Jurkat, Clone E6-1 (cell line): ENCODE measurements at regions not wholly inside any gene's neighbourhood (a gene's known extent, or its start where the extent isn't known, plus 50 kb on each side); places are given as distances from the start of the nearest gene placed in this dataset.

Experiments
- DNase-seq: peaks from one replicate; pipeline ENCODE4 v3.0.0-alpha.2; 2011; ENCODE audit warnings: low read depth, low spot score
- H3K4me3 ChIP-seq: 2 replicates; pipeline ENCODE4 v1.5.1; 2011; ENCODE audit warnings: mild to moderate bottlenecking, low read length, control low read depth, moderate library complexity

GRCh38 chr1:218741852-218742251 lies 396.7 kb downstream of the TGFB2 start:
- no peak for DNase-seq
- no peak overlapping the region for H3K4me3 ChIP-seq

DNA sequence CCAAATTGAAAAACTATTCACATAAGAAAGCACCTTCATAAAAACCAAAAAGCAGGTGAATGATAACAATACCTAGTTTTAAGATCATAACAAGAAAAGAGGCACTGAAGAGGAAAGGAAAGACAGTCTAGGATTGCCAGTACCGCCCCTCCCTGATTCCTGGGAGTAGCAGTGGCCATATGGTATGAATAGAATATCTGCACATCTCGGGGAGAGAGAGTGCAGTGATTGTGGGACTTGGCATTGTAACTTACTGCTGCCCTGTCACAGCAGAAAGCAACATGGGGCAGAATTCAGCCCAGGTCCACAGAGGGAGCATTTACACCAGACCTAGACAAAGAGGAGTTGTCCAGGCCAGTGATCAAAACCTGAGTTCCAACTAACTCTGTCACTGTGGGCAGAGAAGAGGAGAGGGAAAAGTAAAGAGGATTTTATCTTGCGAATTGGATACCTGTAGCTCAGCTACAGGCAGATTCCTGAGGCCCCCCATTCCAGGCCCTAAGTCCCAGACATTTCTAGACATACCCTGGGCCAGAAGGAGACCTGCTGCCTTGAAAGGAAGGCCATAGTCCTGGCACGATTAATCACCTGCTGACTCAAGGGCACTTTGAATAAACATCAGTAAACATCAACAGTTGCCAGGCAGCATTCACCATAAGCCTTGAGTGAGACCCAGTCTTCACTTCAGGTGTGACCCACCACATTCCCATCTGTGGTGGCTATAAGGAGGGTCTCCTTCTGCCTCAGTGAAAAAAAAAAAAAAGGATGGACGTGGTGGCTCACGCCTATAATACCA lies 397.5 kb downstream of the TGFB2 start:
- H3K4me3 ChIP-seq, result no peak overlapping the region
- DNase-seq, result no peak

DNA sequence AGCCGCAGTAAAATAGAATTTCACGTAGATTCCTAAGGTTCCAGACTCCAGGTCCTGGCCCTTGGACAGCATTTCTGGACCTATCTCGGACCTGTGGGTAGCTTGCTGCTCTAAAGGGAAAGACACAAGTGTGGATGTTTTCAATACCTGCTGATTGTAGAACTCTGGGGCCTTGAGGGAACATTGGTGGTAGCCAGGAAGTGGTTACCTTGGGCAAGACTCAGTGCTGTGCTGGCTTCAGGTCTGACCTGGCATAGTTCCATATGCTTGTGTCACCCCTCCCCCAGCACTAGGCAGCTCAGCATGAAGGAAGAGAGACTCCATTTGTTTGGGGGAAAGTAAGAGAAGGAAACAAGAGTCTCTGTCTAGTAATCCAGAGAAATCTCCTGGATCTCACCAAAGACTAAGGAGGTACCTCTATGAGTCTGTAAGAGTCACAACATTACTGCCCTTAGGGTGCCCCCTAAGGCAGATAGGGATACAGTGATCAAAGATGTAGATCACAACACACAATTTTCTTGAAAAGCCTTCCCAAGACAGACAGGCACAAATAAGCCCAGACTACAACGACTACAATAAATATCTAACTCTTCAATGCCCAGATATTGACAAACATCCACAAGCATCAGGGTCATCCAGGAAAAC lies 398.8 kb downstream of the TGFB2 start:
- H3K4me3 ChIP-seq, result no peak overlapping the region
- DNase-seq, result peak; percentile 45

GRCh38 chr1:218748071-218748470 lies 402.9 kb downstream of the TGFB2 start:
- DNase-seq, result no peak
- no peak overlapping the region for H3K4me3 ChIP-seq

DNA sequence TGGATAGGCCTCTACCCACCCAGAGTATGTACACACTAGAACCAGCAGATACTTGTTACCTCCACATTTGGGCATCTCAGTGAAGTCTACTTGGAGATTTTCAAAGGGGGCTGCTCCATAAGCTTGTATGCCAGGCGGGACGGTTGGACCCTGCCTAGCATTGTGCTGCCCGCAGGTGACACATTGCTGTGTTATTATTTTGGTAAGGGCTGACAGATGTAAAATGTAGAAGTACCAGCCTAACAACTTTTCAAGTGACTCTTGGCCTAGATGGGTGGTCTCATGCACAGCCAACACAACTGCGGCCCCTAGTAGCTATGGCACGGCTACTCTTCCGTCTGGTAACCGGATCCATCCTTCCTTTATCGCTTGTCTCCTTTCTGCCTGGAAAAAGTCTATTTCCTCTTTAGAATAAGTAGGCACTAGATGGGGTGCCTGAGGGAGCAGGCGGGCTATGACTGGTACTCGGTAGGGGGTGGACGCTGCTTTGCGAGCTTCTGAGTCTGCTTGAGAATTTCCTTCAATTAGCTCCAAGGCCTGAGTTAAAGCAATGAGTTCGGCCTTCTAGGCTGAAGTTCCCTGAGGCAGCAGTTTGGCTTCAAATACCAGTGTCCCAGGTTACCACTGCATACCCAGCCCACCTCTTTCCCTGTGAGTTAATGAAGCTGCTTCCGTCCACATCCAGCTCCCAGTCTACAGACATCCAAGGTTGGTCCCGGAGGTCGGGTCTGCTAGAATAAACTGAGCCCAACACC lies 405.3 kb downstream of the TGFB2 start:
- DNase-seq, result no peak
- H3K4me3 ChIP-seq, result no peak overlapping the region

- no peak for DNase-seq
- H3K4me3 ChIP-seq, result no peak overlapping the region
Measured at GRCh38 chr1:218751208-218751948, 406.2 kb downstream of the TGFB2 start.

DNA sequence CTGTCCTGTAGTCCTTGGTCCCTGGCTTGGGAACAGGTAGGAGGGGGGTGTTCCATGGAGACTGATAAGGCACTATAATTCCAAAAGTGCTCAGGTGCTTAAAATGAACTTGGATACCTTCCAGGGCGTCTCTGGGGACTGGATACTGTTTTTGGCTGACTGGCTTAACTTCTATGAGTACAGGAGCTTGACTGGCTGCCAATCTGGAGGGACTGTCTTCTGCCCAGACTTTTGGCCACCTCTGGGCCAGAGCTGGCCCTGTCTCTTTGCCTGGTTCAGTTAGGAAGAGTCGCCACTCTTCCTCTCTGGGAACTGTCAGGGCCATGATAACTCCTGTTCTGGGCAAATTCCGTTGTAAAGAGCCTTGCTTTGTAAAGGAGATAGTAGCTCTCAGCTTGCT lies 407.0 kb downstream of the TGFB2 start:
- no peak for DNase-seq
- no peak overlapping the region for H3K4me3 ChIP-seq

DNA sequence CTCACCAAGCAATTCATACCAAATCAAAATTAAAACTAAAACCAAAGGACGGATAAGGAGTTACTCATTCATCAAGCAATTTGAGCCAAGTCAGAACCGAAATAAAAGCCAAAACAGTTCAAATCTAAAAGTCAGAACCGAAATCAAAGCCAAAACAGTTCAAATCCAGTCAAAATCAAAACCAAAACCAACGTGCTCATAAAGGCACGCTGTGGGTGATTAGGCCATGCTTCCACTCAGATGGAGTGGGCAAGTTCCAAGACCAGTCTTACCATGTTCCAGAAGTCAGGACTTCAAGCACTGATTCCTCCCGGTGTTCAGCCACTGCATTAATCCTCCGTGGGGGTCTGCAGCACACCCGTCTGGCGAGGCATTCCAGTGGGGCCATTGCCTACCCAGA lies 409.3 kb downstream of the TGFB2 start:
- no peak for DNase-seq

DNA sequence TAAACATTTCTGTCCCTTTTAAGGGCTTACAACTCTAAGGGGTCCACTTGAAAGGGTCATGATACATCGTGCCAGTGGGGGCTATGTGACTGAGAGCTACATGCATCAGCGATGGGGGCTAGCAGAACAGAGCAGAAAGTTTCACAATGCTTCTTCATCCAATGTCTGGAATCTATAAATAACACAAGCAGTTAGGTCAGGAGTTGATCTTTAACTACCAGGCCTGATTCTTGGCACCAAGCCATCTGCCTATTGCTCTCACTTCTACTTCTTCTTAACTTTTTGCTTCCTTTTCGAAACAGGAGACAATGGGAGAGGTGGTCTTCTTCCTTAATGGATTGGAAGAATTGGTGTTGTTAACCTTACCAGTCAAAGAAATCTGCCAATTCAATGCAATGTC lies 410.0 kb downstream of the TGFB2 start:
- H3K4me3 ChIP-seq, result no peak overlapping the region
- DNase-seq, result no peak

More for the DNA sequence above, 409.3 kb downstream of the TGFB2 start:
- H3K4me3 ChIP-seq, result no peak overlapping the region

- no peak for DNase-seq
- H3K4me3 ChIP-seq, result no peak overlapping the region
Measured at GRCh38 chr1:218759795-218760194, 413.9 kb upstream of the LYPLAL1 start.

DNA sequence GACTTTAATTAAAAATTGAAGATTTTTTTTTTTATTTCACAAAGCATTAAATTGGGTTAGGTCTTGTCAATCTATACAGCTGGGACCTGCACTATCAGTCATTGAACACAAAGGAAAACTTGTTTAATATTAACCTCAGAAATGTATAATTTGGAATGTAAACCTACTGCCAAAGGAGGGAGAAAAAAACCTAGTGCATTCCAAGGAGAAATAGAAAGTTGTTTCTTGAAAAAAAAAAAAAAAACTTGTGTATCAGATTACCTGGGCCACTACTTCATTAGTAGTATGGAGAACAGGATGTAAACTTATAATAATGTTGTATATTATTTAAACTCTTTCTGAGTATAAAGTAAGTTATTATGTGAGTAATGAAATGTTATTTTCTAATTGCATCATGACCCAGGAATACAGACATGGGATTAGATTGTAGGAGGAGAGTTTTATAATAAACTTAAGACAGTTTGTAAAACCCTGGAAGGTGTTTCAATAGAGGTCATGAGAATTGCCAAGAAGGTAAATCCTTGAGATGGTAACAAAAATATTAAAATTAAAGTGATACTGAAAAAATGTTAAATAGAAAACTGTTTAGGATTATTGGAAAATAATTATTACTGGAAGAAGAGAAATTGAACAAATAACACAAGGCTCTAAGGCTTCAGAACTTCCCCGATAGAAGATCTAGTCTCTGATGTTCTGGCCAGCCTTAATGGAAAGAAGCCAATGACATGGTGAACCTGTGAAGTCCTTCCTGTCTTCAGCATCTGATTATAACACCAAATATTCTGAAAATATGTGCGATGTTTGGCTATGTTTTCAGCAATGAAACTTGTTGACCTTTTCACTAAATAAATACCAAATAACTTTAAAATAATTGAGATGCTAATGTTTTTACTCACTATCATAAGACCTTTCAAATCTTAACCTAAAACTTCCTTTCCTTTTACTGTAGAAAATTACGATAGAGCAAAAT lies 412.8 kb upstream of the LYPLAL1 start:
- DNase-seq, result no peak
- H3K4me3 ChIP-seq, result no peak overlapping the region

GRCh38 chr1:218763538-218763937 lies 410.1 kb upstream of the LYPLAL1 start:
- DNase-seq, result no peak
- H3K4me3 ChIP-seq, result no peak overlapping the region

DNA sequence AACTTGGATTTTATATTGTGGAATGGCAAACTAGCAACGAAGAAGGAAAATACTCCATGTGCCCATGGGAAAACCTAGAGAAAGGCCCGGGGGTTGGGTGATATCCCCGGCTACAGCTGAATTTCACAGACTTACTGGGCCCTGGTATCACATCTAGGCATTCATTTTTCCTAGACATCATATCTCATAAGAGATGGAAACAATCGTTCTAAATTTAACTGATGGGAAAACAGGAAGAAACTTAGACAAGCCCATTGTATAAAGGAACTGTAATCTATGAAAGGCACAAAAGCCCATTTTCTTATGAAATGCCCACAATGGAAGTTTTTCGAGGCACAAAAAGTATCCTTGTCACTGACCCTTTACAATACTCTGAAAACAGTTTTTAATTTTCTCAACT lies 407.9 kb upstream of the LYPLAL1 start:
- H3K4me3 ChIP-seq, result no peak overlapping the region

GRCh38 chr1:218771931-218772330 lies 401.7 kb upstream of the LYPLAL1 start:
- DNase-seq, result no peak
- no peak overlapping the region for H3K4me3 ChIP-seq

More for the DNA sequence above, 407.9 kb upstream of the LYPLAL1 start:
- DNase-seq, result no peak

DNA sequence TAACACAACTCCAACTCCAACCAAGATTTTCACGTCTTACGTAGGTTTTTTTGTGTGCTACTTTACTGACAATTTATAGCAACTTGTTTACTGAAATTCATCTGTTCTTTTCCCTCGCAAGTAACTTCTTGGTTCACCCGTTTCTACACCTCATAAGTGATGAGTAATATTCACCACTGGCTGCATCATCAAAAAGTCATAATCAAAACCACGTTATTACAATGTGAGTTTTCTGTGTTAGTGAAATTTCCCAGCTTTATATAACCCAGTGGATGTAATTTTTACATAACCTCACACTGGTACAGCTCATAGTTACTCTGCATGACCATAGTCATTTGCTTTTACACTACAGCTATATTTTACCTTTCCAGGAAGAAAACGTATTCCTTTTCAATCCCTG lies 401.1 kb upstream of the LYPLAL1 start:
- no peak for DNase-seq
- no peak overlapping the region for H3K4me3 ChIP-seq

DNA sequence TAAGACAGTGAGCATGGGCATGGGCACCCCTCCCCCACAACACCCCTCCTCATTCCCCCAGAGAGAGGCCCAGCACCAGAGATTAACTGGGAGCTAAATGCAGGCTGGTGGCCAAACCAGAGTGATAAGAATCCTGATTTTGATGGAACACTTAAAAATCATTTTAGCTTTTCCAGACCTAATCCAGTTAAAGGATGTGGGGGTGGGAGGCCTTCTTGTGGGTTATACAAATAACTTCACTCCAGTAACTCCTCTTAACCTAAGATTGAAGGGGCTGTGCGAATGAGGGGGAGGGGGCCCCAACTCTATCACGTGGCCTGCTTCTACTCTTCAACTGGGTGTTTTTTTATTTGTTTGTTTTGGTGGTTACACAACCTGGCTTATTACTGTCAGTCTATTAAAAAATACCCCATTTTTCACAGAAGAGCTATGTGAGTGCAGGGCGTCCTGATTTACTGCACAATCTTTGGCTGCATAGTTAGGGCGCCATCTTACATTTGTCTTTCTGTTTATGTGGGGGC lies 398.1 kb upstream of the LYPLAL1 start:
- H3K4me3 ChIP-seq, result no peak overlapping the region
- DNase-seq, result no peak

GRCh38 chr1:218778257-218779126 lies 395.2 kb upstream of the LYPLAL1 start:
- H3K4me3 ChIP-seq, result no peak overlapping the region
- no peak for DNase-seq
